Nephron progenitor cell (in vitro differentiated cells): ENCODE measurements at regions not wholly inside any gene's neighbourhood (a gene's known extent, or its start where the extent isn't known, plus 50 kb on each side); places are given as distances from the start of the nearest gene placed in this dataset.

Source experiments
- DNase-seq: peaks from one replicate; pipeline ENCODE4 v3.0.0; 2021
- H3K27ac Mint-ChIP-seq: 2 replicates; pipeline ENCODE4 v1.8.0; 2021; ENCODE audit warnings: mild to moderate bottlenecking, moderate library complexity, mixed read lengths
- H3K27me3 Mint-ChIP-seq: 2 replicates; pipeline ENCODE4 v1.8.0; 2021; ENCODE audit warnings: mild to moderate bottlenecking, low read depth, mixed read lengths; ENCODE audit not compliant: poor library complexity
- H3K36me3 Mint-ChIP-seq: 2 replicates; pipeline ENCODE4 v1.8.0; 2021; ENCODE audit warnings: low read depth, mixed read lengths
- H3K4me1 Mint-ChIP-seq: 2 replicates; pipeline ENCODE4 v1.8.0; 2021; ENCODE audit warnings: mixed read lengths
- H3K4me3 Mint-ChIP-seq: 2 replicates; pipeline ENCODE4 v1.8.0; 2021; ENCODE audit warnings: mild to moderate bottlenecking, moderate library complexity, mixed read lengths
- H3K9me3 Mint-ChIP-seq: 2 replicates; pipeline ENCODE4 v1.8.0; 2021; ENCODE audit warnings: mild to moderate bottlenecking, moderate library complexity, mixed read lengths
- CTCF ChIP-seq: fragments of 200-600 bp; sonication (generic); IDR thresholded peaks from 2 replicates; pipeline ENCODE4 v1.5.0; 2021; ENCODE audit warnings: antibody characterized with exemption

GRCh38 chr10:131762789-131763696 is 137.8 kb upstream of the PPP2R2D start:
- TF ChIP-seq CTCF: no peak
- Mint-ChIP-seq H3K9me3 (peaks cover 7% of the 10 kb centered on the region), H3K4me1 (peaks cover 64% of the 10 kb centered on the region), H3K27me3 (peaks cover 3% of the 10 kb centered on the region), H3K27ac (peak overlapping the region; percentile 15), H3K36me3 (no peaks in the 10 kb centered on the region), H3K4me3 (no peak overlapping the region)
- DNase-seq: no peak

GRCh38 chr10:131764929-131765328 is 135.9 kb upstream of the PPP2R2D start:
- H3K27ac Mint-ChIP-seq: no peak overlapping the region
- H3K27me3 Mint-ChIP-seq: peaks cover 9% of the 10 kb centered on the region

GRCh38 chr10:131766096-131766495 is 134.7 kb upstream of the PPP2R2D start:
- H3K36me3 Mint-ChIP-seq: no peaks in the 10 kb centered on the region
- H3K4me3 Mint-ChIP-seq: no peak overlapping the region
- peaks cover 9% of the 10 kb centered on the region for H3K27me3 Mint-ChIP-seq
- TF ChIP-seq CTCF: no peak
- DNase-seq: no peak
- peaks cover 7% of the 10 kb centered on the region for H3K9me3 Mint-ChIP-seq
- H3K27ac Mint-ChIP-seq: no peak overlapping the region
- H3K4me1 Mint-ChIP-seq: peaks cover 50% of the 10 kb centered on the region

More at GRCh38 chr10:131764929-131765328, 135.9 kb upstream of the PPP2R2D start:
- Mint-ChIP-seq H3K4me1 (peaks cover 54% of the 10 kb centered on the region), H3K9me3 (peaks cover 7% of the 10 kb centered on the region), H3K4me3 (no peak overlapping the region), H3K36me3 (no peaks in the 10 kb centered on the region)
- no peak for TF ChIP-seq CTCF
- DNase-seq: no peak

- Mint-ChIP-seq H3K4me1 (peaks cover 48% of the 10 kb centered on the region), H3K27ac (no peak overlapping the region), H3K9me3 (peaks cover 7% of the 10 kb centered on the region), H3K4me3 (no peak overlapping the region), H3K27me3 (peaks cover 9% of the 10 kb centered on the region), H3K36me3 (no peaks in the 10 kb centered on the region)
- DNase-seq: no peak
- no peak for TF ChIP-seq CTCF
These were observed 133.1 kb upstream of the PPP2R2D start for GRCh38 chr10:131767716-131768115.

- no peaks in the 10 kb centered on the region for H3K36me3 Mint-ChIP-seq
- TF ChIP-seq CTCF: no peak
- H3K4me3 Mint-ChIP-seq: no peak overlapping the region
- DNase-seq: no peak
- H3K27me3 Mint-ChIP-seq: peaks cover 6% of the 10 kb centered on the region
- H3K27ac Mint-ChIP-seq: no peak overlapping the region
- H3K9me3 Mint-ChIP-seq: no peaks in the 10 kb centered on the region
- peaks cover 48% of the 10 kb centered on the region for H3K4me1 Mint-ChIP-seq
These were observed 131.0 kb upstream of the PPP2R2D start for GRCh38 chr10:131769571-131770410.
